SK-N-SH (cell line): ENCODE measurements at regions not wholly inside any gene's neighbourhood (a gene's known extent, or its start where the extent isn't known, plus 50 kb on each side); places are given as distances from the start of the nearest gene placed in this dataset.

Experiments used
- CHD2 ChIP-seq: fragments of 150-350 bp; IDR thresholded peaks from 2 replicates; pipeline ENCODE4 v1.6.1; 2018; ENCODE audit warnings: low read length; ENCODE audit not compliant: partially characterized antibody
- CTCF ChIP-seq: fragments of 200-600 bp; sonication (generic); IDR thresholded peaks from 2 replicates; pipeline ENCODE4 v1.6.1; 2017; ENCODE audit warnings: antibody characterized with exemption, mild to moderate bottlenecking, moderate library complexity
- EP300 ChIP-seq, 2 experiments: IDR thresholded peaks; 2 replicates each; pipeline versions ENCODE4 v1.4.0 to v1.6.1; 2012; ENCODE audit warnings: borderline replicate concordance in 1 of 2, low read depth in 1 of 2, low read length in 1 of 2
- EZH2phosphoT487 ChIP-seq: fragments of 200-600 bp; sonication (generic); IDR thresholded peaks from 2 replicates; pipeline ENCODE4 v1.6.1; 2017; ENCODE audit warnings: low read depth, mixed run types, mild to moderate bottlenecking, antibody characterized with exemption, moderate library complexity, borderline replicate concordance
- GABPA ChIP-seq: IDR thresholded peaks from 2 replicates; pipeline ENCODE4 v1.4.0; 2012; ENCODE audit warnings: low read depth, mild to moderate bottlenecking
- REST ChIP-seq: IDR thresholded peaks from 2 replicates; pipeline ENCODE4 v1.6.1; 2012; ENCODE audit warnings: mild to moderate bottlenecking, low read depth, low read length, moderate library complexity
- SMC3 ChIP-seq: IDR thresholded peaks from 2 replicates; pipeline ENCODE4 v1.6.1; 2012; ENCODE audit warnings: low read depth, low read length, improper control_type of control experiment
- TEAD4 ChIP-seq: IDR thresholded peaks from 2 replicates; pipeline ENCODE4 v1.4.0; 2012; ENCODE audit warnings: mild to moderate bottlenecking, borderline replicate concordance; ENCODE audit not compliant: insufficient read depth
- USF2 ChIP-seq: fragments of 150-350 bp; IDR thresholded peaks from 2 replicates; pipeline ENCODE4 v1.6.1; 2017; ENCODE audit warnings: antibody characterized with exemption, low read length, low read depth, borderline replicate concordance
- YY1 ChIP-seq: IDR thresholded peaks from 2 replicates; pipeline ENCODE4 v1.4.0; 2012; ENCODE audit warnings: low read depth, mild to moderate bottlenecking

- TF ChIP-seq SMC3 (no peak), CHD2 (no peak), EZH2phosphoT487 (no peak), GABPA (no peak), REST (no peak), USF2 (no peak), CTCF (no peak), TEAD4 (no peak), YY1 (no peak), EP300 (IDR thresholded peaks at IDR 0.05; ENCODE audit: borderline replicate concordance in 1 of 2, low read depth in 1 of 2, low read length in 1 of 2) (no peak)
Observed at GRCh38 chr18:56289381-56289780, 349.0 kb downstream of the TXNL1 start.
